Endothelial cell (in vitro differentiated cells): ENCODE measurements at regions not wholly inside any gene's neighbourhood (a gene's known extent, or its start where the extent isn't known, plus 50 kb on each side); places are given as distances from the start of the nearest gene placed in this dataset.
"Not testable (repeated sequence)": the region's sequence is repeated elsewhere in the genome, so short reads cannot be mapped to it uniquely, and the experiment has no call there.

ENCODE experiments used
- DNase-seq: peaks from one replicate; pipeline ENCODE4 v3.0.0; 2021; ENCODE audit warnings: low spot score
- H3K27ac Mint-ChIP-seq: one replicate; pipeline ENCODE4 v1.8.0; 2021; ENCODE audit warnings: mixed read lengths, inconsistent platforms; ENCODE audit not compliant: unreplicated experiment
- H3K27me3 Mint-ChIP-seq: one replicate; pipeline ENCODE4 v1.8.0; 2021; ENCODE audit warnings: mild to moderate bottlenecking, moderate library complexity, mixed read lengths, inconsistent platforms; ENCODE audit not compliant: unreplicated experiment
- H3K36me3 Mint-ChIP-seq: one replicate; pipeline ENCODE4 v1.8.0; 2021; ENCODE audit warnings: mild to moderate bottlenecking, low read depth, mixed read lengths, inconsistent platforms; ENCODE audit not compliant: unreplicated experiment
- H3K4me1 Mint-ChIP-seq: one replicate; pipeline ENCODE4 v1.8.0; 2021; ENCODE audit warnings: mild to moderate bottlenecking, mixed read lengths, inconsistent platforms; ENCODE audit not compliant: unreplicated experiment
- H3K4me3 Mint-ChIP-seq: one replicate; pipeline ENCODE4 v1.8.0; 2021; ENCODE audit warnings: mild to moderate bottlenecking, mixed read lengths, inconsistent platforms; ENCODE audit not compliant: unreplicated experiment
- H3K9me3 Mint-ChIP-seq: one replicate; pipeline ENCODE4 v1.8.0; 2021; ENCODE audit warnings: mixed read lengths, inconsistent platforms; ENCODE audit not compliant: unreplicated experiment
- CTCF ChIP-seq: fragments of 200-600 bp; sonication (generic); IDR thresholded peaks from one replicate; pipeline ENCODE4 v1.5.0; 2021; ENCODE audit warnings: antibody characterized with exemption; ENCODE audit not compliant: unreplicated experiment

- H3K4me3 Mint-ChIP-seq, result no peak overlapping the region
- TF ChIP-seq CTCF, result no peak
- H3K4me1 Mint-ChIP-seq, result no peaks in the 10 kb centered on the region
- H3K36me3 Mint-ChIP-seq, result no peaks in the 10 kb centered on the region
- peaks cover 2% of the 10 kb centered on the region for H3K27me3 Mint-ChIP-seq
- no peak for DNase-seq
- H3K9me3 Mint-ChIP-seq, result peaks cover under 1% of the 10 kb centered on the region
- no peak overlapping the region for H3K27ac Mint-ChIP-seq
Observed at GRCh38 chrX:94686071-94686470, 1012.1 kb downstream of the FAM133A start.

- Mint-ChIP-seq H3K9me3 (peaks cover 4% of the 10 kb centered on the region), H3K27me3 (peaks cover 2% of the 10 kb centered on the region), H3K4me1 (no peaks in the 10 kb centered on the region), H3K36me3 (no peaks in the 10 kb centered on the region), H3K4me3 (no peak overlapping the region), H3K27ac (no peak overlapping the region)
- no peak for DNase-seq
- no peak for TF ChIP-seq CTCF
Observed at GRCh38 chrX:94695910-94696309, 1021.9 kb downstream of the FAM133A start.

- not testable (repeated sequence) for H3K9me3 Mint-ChIP-seq, H3K27me3 Mint-ChIP-seq, H3K4me1 Mint-ChIP-seq, H3K36me3 Mint-ChIP-seq, H3K27ac Mint-ChIP-seq, H3K4me3 Mint-ChIP-seq, DNase-seq
Observed at GRCh38 chrX:94704348-94705256, 1030.6 kb downstream of the FAM133A start.

- H3K4me3 Mint-ChIP-seq, result no peak overlapping the region
- no peaks in the 10 kb centered on the region for H3K4me1 Mint-ChIP-seq
- H3K27ac Mint-ChIP-seq, result no peak overlapping the region
- no peaks in the 10 kb centered on the region for H3K9me3 Mint-ChIP-seq
- no peak for DNase-seq
- no peaks in the 10 kb centered on the region for H3K36me3 Mint-ChIP-seq
- TF ChIP-seq CTCF, result no peak
- H3K27me3 Mint-ChIP-seq, result no peaks in the 10 kb centered on the region
Observed at GRCh38 chrX:94721386-94721785, 1047.4 kb downstream of the FAM133A start.

GRCh38 chrX:94722578-94722977, 1048.6 kb downstream of the FAM133A start:
- Mint-ChIP-seq H3K9me3 (no peaks in the 10 kb centered on the region), H3K36me3 (no peaks in the 10 kb centered on the region), H3K4me3 (no peak overlapping the region), H3K27ac (no peak overlapping the region), H3K27me3 (no peaks in the 10 kb centered on the region), H3K4me1 (no peaks in the 10 kb centered on the region)
- no peak for TF ChIP-seq CTCF
- DNase-seq, result no peak
